HEK293 (cell line): ENCODE measurements at regions not wholly inside any gene's neighbourhood (a gene's known extent, or its start where the extent isn't known, plus 50 kb on each side); places are given as distances from the start of the nearest gene placed in this dataset.

Experiments used
- ZNF792 ChIP-seq: fragments of 450-650 bp; formaldehyde crosslinking; IDR thresholded peaks from 2 replicates; pipeline ENCODE4 v1.5.1; 2016; ENCODE audit warnings: missing biosample characterization, missing genetic modification characterization
- TF ChIP-seq, protein P1 (sequence below): fragments of 450-650 bp; formaldehyde crosslinking; IDR thresholded peaks from 2 replicates; pipeline ENCODE4 v1.5.1; 2016; ENCODE audit warnings: missing biosample characterization, missing genetic modification characterization
- TF ChIP-seq, protein P2 (sequence below): fragments of 450-650 bp; formaldehyde crosslinking; IDR thresholded peaks from 2 replicates; pipeline ENCODE4 v1.5.1; 2016; ENCODE audit warnings: missing biosample characterization, missing genetic modification characterization, low read depth

DNA sequence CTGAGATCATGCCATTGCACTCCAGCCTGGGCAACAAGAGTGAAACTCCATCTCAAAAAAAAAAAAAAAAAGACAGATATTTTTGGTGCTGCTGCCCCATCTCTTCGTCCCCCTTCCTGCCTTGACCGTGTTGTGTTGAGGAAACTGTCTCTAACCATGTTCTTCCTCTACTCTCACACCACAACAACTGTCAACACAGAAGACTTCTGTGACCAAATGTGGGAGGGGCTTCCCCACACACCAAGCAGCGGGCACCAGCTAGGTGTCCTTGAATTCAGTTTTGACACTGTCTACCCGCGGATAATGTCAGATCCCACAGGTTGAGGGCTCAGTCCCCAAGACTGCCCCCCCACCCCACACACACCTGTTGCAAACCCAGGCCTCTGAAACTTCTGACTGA lies 104.7 kb upstream of the BCOR start:
- TF ChIP-seq, protein P1, sequence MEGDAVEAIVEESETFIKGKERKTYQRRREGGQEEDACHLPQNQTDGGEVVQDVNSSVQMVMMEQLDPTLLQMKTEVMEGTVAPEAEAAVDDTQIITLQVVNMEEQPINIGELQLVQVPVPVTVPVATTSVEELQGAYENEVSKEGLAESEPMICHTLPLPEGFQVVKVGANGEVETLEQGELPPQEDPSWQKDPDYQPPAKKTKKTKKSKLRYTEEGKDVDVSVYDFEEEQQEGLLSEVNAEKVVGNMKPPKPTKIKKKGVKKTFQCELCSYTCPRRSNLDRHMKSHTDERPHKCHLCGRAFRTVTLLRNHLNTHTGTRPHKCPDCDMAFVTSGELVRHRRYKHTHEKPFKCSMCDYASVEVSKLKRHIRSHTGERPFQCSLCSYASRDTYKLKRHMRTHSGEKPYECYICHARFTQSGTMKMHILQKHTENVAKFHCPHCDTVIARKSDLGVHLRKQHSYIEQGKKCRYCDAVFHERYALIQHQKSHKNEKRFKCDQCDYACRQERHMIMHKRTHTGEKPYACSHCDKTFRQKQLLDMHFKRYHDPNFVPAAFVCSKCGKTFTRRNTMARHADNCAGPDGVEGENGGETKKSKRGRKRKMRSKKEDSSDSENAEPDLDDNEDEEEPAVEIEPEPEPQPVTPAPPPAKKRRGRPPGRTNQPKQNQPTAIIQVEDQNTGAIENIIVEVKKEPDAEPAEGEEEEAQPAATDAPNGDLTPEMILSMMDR (tag by site-specific recombination), result no peak
- TF ChIP-seq ZNF792 (tag by site-specific recombination), result no peak
- TF ChIP-seq, protein P2, sequence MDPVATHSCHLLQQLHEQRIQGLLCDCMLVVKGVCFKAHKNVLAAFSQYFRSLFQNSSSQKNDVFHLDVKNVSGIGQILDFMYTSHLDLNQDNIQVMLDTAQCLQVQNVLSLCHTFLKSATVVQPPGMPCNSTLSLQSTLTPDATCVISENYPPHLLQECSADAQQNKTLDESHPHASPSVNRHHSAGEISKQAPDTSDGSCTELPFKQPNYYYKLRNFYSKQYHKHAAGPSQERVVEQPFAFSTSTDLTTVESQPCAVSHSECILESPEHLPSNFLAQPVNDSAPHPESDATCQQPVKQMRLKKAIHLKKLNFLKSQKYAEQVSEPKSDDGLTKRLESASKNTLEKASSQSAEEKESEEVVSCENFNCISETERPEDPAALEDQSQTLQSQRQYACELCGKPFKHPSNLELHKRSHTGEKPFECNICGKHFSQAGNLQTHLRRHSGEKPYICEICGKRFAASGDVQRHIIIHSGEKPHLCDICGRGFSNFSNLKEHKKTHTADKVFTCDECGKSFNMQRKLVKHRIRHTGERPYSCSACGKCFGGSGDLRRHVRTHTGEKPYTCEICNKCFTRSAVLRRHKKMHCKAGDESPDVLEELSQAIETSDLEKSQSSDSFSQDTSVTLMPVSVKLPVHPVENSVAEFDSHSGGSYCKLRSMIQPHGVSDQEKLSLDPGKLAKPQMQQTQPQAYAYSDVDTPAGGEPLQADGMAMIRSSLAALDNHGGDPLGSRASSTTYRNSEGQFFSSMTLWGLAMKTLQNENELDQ, result no peak
